ENCODE measurements at regions not wholly inside any gene's neighbourhood (a gene's known extent, or its start where the extent isn't known, plus 50 kb on each side); places are given as distances from the start of the nearest gene placed in this dataset.

DNA sequence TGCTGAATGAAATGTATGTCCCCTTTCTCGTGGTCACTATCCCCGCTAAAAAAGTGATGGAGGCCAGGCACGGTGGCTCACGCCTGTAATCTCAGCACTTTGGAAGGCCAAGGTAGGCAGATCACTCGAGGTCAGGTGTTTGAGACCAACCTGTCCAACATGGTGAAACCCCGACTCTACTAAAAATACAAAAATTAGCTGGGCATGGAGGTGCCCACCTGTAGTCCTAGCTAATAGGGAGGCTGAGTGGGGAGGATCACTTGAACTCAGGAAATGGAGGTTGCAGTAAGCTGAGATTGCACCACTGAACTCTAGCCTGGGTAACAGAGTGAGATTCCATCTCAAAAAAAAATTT, 91.4 kb upstream of the MKLN1 start:
- no peak for DNase-seq

DNA sequence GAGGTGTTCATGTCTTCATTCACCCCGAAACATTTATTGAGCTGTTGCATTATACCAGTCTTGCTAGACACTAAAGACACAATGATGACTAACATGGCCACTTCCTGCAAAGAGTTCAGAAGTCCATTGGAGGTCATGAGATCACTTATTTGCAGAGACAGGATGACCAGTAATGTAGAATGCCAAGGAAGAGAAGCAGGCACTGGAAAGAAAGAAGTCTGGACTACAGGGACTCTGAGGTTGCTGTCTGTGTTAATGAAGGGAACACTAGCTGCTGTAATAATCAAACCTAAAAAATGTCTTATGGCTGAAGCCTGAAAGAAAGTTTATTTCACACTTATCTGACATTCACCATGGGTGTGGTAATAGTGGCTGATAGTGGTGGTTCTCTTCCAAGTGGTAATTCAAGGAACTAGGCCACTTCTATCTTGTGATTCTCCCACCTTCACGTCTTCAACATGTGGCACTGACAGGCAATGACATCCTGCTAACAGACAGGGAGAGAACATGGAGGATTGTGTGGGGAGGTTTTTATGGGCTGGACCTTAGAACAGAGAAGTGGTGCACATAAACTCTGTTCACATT, 89.2 kb upstream of the MKLN1 start:
- no peak for DNase-seq

DNA sequence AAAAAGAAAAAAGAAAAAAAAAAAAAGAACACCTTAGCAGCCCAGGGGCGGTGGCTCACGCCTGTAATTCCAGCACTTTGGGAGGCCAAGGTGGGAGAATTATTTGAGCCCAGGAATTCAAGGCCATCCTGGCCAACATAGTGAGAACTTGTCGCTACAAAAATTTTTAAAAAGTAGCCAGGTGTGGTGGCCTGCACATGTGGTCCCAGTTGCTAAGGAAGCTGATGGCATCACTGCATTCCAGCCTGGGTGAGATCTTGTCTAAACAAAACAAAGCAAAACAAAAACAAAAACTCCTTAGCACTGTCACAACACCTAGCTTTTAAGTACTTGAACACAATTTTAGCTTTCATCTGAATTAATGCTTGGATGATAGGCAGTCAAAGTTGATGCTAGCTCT, 86.3 kb upstream of the MKLN1 start:
- DNase-seq, result no peak

DNA sequence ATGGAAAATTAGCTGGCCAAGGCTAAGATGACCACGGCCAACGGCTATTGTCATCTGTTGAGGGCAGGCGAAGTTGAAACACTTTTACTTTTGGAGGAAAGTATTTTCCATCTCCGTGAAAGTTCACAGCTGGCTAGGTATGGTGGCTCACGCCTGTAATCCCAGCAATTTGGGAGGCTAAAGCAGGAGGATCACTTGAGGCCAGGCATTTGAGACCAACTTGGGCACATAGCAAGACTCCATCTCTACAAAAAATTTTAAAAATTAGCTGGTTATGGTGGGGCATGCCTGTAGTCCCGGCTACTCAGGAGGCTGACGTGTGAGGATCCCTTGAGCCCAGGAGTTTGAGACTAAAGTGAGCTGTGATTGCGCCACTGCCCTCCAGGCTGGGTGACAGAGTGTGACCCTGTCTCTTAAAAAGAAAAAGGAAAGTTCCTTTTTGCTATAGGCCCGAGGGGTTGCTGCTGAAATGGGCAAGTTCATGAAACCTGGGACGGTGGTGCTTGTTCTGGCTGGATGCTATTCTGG, 85.5 kb upstream of the MKLN1 start:
- no peak for DNase-seq

DNA sequence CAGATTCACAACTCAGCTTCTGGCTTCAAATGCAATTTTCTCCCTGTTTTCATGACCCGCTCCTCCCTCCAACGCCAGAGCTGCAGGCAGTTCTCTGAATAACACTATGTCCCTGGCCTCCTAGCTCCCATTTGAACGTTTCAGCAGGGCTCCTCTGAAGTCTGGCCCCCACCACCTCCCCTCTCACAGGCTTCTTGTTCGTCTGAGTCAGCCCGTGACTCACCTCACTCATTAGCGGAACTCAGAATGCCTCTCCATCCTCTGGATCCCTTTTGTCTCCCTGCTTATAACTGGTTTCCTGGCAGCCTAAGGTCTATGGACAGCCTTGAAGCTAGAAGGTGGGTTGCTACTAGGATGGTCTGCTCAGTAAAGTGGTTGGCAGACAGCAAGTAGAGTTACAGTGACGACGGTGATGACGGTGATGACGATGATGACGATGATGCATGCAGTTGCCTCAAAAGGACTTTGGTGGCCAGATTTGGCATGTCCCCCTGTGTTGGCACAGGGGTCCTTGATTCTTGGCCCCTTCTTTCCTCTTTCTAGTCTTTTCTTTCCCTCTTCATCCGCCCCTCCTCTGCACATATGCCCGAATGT, 83.3 kb upstream of the MKLN1 start:
- DNase-seq, result no peak

DNA sequence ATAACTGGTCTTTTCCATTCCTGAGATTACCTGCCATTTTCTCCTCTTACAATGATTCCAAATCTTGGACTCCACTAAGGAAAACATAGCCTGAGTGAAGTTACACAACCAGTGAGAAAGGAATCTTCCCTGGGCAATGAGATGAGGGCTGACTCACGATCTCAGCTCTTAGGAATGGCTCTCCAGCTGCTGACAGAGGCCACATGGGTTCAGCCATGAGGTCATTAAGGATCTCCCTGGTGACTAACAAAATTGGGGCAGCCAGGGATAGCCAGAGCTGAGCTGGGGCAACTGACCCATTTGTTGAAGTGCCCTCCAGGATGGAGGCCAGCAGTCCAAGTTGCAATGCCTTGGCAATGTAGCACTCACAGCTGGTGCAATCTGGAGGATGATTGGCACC, 78.7 kb upstream of the MKLN1 start:
- DNase-seq, result no peak

DNA sequence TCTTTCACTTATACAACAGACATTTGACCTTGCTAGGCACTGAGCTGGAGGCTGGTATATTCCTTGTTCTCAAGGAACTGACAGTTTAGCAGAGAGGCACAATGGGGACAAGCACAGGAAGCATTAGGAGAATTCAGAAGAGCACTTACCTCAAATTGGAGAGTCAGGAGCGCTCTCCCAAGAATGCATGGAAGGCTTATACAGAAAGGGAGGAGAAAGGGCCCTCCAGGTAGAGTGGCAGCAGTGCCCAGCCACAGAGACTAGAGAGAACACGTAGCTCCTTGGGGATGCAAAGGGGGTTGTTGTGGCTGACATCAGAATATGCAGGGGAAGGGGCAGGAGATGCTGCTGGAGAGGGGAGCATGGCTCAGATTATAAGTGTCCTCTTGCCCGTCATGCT, 78.2 kb upstream of the MKLN1 start:
- no peak for DNase-seq

DNA sequence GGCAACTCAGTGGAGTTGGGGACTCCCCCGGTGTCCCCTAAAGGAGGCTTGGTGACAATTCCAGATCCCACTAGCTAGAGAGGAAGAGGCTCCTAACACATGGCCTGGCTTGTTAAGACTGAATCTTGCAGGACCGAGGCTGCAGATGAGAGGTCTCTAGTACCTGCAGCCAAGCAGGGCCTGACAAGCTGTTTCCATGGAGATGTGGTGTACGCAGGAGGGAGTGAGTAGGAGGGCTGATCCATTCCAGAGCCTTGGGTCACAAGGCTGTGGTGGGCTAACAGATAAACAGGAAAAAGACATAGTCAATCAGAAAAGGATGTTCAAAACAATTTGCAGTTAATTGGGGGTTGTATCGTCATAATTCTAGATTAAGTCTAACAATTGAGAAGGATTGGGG, 77.3 kb upstream of the MKLN1 start:
- DNase-seq, result no peak

DNA sequence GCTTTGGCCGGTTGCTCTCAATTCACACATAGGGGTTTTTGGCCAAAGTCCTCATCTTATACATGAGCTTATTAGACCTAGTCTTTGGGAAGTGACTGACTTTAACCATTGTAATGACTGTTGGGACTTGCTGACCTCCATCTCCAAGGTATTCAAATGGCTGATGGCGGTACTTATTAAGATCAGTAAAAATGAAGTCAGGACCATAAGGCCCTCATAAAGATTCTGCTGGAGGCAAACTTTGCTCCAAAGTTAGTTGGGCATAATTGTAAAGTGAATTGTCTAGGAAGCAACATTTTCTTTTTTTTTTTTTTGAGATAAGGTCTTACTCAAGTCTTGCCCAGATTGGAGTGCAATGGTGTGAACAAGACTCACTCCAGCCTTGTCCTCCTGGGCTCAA, 76.3 kb upstream of the MKLN1 start:
- no peak for DNase-seq

DNA sequence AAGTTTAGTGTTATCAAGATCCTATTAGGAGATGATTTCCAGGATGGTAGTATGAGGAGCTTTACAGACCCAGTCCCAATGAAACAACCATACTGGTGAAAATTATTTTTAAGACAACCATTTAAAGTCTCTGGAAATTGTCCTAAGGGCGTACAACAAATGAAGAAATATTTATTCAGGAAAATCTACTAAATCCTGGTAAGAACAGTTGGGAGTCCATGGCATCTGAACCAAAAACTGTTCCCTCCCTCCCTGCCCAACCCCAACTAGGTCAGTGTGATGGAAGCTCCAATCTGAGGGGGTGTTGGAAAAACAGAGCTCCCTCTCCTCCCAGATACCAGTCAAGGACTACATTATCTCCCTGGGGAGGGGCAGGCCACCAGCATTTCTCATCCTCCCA, 74.7 kb upstream of the MKLN1 start:
- no peak for DNase-seq

DNA sequence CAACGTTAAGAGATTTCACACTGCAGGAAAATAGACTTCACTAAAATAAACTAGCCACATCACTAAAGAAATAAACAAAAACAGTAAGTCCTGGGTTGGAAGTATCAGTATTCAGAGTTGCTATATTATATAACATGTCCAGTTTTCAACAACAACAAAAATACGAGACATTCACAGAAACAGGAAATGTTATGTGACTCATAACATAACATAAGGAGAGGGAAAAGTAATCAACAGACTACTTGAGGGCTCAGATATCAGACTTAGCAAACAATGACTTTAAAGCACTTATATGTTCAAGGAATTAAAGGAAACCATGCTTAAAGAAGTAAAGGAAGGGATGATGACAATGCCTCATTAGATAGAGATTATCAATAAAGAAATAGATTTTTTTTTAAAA, 73.5 kb upstream of the MKLN1 start:
- DNase-seq, result no peak

DNA sequence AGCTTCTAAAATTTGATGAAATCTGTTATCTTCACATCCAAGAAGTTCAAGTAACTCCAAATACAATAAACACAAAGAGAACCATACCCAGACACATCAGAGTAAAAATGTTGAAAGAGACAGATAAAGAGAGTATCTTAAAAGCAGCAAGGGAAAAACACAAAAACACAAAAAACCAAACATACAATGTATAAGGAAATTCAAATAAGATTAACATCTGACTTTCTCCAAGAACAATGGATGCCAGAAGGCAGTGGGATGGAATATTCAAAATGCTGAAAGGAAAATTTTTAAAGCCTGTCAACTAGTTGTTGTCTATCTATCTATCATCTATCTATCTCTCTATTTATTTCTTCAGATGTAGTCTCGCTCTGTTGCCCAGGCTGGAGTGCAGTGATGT, 72.4 kb upstream of the MKLN1 start:
- DNase-seq, result no peak

DNA sequence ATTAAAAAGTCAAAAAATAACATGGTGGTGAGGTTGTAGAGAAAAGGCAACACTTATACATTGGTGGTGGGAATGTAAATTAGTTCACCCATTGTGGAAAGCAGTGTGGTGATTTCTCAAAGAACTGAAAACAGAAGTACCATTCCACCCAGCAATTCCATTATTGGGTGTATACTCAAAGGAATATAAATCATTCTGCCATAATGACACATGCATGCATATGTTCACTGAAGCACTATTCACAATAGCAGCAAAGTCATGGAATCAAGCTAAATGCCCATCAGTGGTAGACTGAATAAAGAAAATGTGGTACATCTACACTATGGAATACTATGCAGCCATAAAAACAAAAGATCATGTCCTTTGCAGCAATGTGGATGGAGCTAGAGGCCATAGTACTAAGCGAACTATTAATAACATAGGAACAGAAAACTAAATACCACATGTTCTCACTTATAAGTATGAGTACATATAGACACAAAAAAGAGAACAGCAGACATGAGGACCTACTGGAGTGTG, 66.1 kb upstream of the MKLN1 start:
- no peak for DNase-seq

DNA sequence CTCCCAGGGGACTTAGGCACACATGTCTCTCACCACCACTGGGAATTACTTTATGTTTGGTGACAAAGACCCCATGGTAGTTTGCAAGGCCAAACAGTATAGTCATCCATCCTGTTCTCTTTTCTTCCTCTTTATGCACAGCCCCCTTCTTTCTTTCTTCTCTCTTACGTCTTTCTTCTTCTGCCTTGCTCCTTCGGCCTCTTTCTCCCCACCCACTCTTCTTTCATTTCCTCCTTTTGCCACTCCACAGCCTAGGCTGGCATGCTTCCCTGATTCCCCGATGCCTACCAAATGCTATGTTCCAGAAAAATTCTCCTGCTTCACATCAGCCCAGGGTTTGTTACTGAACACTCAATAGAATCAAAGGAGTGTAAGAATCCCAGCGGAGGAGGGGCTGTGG, 62.4 kb upstream of the MKLN1 start:
- no peak for DNase-seq

DNA sequence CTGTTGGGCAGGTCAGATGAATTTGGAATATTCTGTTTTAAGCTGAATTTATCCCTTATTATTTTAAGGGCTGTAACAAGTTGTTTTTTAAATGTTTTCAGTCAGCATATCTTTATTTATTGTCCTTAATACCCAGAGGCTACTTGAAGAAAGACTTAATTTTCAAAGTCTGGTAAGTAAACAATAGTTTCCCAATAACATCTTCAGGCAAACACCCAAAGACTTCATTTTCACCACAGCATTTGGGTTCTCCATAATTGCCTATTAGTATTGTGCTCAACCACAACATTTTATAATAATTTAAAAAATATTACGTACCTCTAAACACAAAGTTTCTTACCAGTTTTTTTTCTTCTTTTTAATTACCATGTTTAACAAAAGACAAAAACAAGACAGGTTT, 60.0 kb upstream of the MKLN1 start:
- no peak for DNase-seq

DNA sequence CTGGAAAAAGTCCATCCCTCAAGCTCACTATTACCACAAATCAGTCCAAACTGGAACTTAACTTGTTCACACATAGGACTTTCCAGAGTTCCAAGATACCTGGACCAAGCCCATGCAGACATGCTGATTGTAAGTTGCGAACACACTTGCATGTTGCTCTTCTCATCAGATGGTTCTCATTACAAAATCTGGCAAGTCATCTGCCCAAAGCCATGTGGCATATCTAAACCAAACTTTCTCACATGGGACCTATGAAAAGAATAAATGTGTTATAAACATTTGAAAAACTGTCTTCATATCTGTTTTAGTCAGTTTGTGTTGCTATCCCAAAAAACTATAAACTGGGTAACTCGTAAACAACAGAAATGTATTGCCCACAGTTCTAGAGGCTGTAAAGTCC, 58.8 kb upstream of the MKLN1 start:
- no peak for DNase-seq

DNA sequence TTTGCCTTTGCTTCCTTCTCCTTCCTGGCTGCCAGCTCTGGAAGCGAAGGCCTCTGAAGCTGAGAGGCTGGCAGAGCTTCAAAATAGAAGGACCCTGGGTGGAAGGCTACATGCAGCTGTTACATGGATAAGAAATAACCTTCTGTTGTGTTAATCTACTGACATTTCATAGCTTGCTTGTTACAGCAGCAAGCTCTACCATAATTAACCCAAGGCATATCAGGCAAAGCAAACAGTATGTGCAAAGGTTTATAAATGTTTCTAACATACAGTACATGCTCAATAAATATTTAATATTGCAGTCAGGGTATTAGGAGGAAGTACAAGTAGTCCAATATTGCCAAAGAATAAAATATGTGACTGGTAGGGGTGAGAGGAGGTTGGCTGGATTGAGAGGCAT, 55.6 kb upstream of the MKLN1 start:
- DNase-seq, result no peak

DNA sequence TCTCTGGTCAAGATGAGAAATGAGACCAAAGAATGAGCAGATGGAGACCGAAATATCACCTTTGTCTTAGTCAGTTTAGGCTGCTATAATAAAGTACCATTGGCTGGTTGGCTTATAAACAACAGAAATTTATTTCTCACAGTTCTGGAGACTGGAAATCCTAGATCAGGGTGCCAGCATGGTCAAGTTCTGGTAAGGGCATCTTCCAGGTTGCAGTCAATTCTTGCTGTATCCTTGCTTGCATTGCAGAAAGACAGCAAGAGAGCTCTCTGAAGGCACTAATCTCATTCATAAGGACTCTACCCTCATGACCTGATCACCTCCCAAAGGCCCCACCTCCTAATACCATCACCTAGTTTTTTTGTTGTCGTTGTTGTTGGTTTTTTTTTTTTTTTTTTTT, 52.7 kb upstream of the MKLN1 start:
- no peak for DNase-seq

DNA sequence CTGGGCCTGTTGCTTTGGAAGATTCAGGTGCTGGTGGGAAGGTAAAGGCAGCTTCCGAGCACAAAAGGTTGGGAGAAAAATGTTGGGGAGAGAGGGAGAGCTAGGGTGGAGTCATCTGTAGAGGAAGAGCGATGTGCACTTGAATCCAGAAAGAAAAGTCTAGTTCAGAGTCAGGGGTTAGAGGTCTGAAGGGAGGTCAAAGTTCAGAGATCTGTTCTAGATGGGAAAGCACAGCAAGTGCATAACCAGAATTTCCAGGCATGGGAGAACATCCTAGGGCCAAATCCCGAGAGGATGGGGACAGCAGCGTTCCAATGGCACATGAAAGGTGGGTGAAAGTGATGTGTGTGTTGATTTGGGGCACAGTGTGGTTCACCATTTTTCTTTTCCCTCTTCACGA, 51.5 kb upstream of the MKLN1 start:
- no peak for DNase-seq

DNA sequence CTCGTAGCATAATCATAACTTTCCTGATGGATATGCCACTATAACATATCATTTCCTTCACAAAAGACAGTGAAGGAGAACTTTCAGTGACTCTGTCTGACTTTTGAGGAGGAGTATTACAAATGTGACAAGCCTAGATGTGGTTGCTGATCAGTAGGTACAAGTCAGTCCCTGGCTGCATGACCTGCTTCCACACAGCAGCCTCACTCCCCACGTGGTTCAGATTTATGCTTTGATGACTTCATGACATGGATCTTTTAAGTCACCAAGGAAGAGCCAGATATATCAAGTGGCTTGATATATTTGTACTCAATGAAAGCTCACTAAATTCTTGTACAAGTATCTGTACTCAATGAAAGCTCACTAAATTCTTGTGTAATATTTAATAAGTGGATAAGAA, 50.9 kb upstream of the MKLN1 start:
- no peak for DNase-seq

Measured in NCI-H774 (cell line).